ENCODE measurements at regions not wholly inside any gene's neighbourhood (a gene's known extent, or its start where the extent isn't known, plus 50 kb on each side); places are given as distances from the start of the nearest gene placed in this dataset.

GRCh38 chr5:144710637-144711036 is 540.0 kb downstream of the KCTD16 start:
- H3K9ac ChIP-seq (ENCODE audit: low read length in 5 of 5) = no peak overlapping the region
- H3K27me3 ChIP-seq (ENCODE audit: control insufficient read depth in 5 of 5, insufficient read depth in 4 of 5, low read length in 5 of 5) = no peaks in the 10 kb centered on the region
- no peaks in the 10 kb centered on the region for H3K4me1 ChIP-seq (ENCODE audit: control insufficient read depth in 5 of 5, insufficient read depth in 5 of 5, low read length in 5 of 5)
- H3K4me3 ChIP-seq (ENCODE audit: low read depth in 1 of 5, low read length in 5 of 5) = no peak overlapping the region
- H3K36me3 ChIP-seq (ENCODE audit: control insufficient read depth in 5 of 5, insufficient read depth in 5 of 5, low read length in 5 of 5) = no peaks in the 10 kb centered on the region
- no peak overlapping the region for H3K27ac ChIP-seq (ENCODE audit: low read depth, low read length)
- H3K9me3 ChIP-seq (ENCODE audit: control insufficient read depth in 5 of 5, low read length in 5 of 5) = no peaks in the 10 kb centered on the region

- Histone ChIP-seq H3K9ac (ENCODE audit: low read length in 5 of 5) (no peak overlapping the region), H3K27ac (ENCODE audit: low read depth, low read length) (no peak overlapping the region), H3K4me1 (ENCODE audit: control insufficient read depth in 5 of 5, insufficient read depth in 5 of 5, low read length in 5 of 5) (no peaks in the 10 kb centered on the region), H3K36me3 (ENCODE audit: control insufficient read depth in 5 of 5, insufficient read depth in 5 of 5, low read length in 5 of 5) (no peaks in the 10 kb centered on the region), H3K4me3 (ENCODE audit: low read depth in 1 of 5, low read length in 5 of 5) (no peak overlapping the region), H3K9me3 (ENCODE audit: control insufficient read depth in 5 of 5, low read length in 5 of 5) (no peaks in the 10 kb centered on the region), H3K27me3 (ENCODE audit: control insufficient read depth in 5 of 5, insufficient read depth in 4 of 5, low read length in 5 of 5) (no peaks in the 10 kb centered on the region)
These were observed 533.1 kb downstream of the KCTD16 start for GRCh38 chr5:144703776-144704175.

GRCh38 chr5:144698484-144698883 is 527.8 kb downstream of the KCTD16 start:
- Histone ChIP-seq H3K9me3 (ENCODE audit: control insufficient read depth in 5 of 5, low read length in 5 of 5) (no peaks in the 10 kb centered on the region), H3K36me3 (ENCODE audit: control insufficient read depth in 5 of 5, insufficient read depth in 5 of 5, low read length in 5 of 5) (no peaks in the 10 kb centered on the region), H3K27me3 (ENCODE audit: control insufficient read depth in 5 of 5, insufficient read depth in 4 of 5, low read length in 5 of 5) (no peaks in the 10 kb centered on the region), H3K27ac (ENCODE audit: low read depth, low read length) (no peak overlapping the region), H3K9ac (ENCODE audit: low read length in 5 of 5) (no peak overlapping the region), H3K4me1 (ENCODE audit: control insufficient read depth in 5 of 5, insufficient read depth in 5 of 5, low read length in 5 of 5) (no peaks in the 10 kb centered on the region), H3K4me3 (ENCODE audit: low read depth in 1 of 5, low read length in 5 of 5) (no peak overlapping the region)

GRCh38 chr5:144697847-144698262 is 527.2 kb downstream of the KCTD16 start:
- no peak overlapping the region for H3K9ac ChIP-seq (ENCODE audit: low read length in 5 of 5)
- no peaks in the 10 kb centered on the region for H3K36me3 ChIP-seq (ENCODE audit: control insufficient read depth in 5 of 5, insufficient read depth in 5 of 5, low read length in 5 of 5)
- H3K9me3 ChIP-seq (ENCODE audit: control insufficient read depth in 5 of 5, low read length in 5 of 5) = no peaks in the 10 kb centered on the region
- no peak overlapping the region for H3K4me3 ChIP-seq (ENCODE audit: low read depth in 1 of 5, low read length in 5 of 5)
- no peaks in the 10 kb centered on the region for H3K4me1 ChIP-seq (ENCODE audit: control insufficient read depth in 5 of 5, insufficient read depth in 5 of 5, low read length in 5 of 5)
- no peak overlapping the region for H3K27ac ChIP-seq (ENCODE audit: low read depth, low read length)
- no peaks in the 10 kb centered on the region for H3K27me3 ChIP-seq (ENCODE audit: control insufficient read depth in 5 of 5, insufficient read depth in 4 of 5, low read length in 5 of 5)

GRCh38 chr5:144691936-144692335 is 521.3 kb downstream of the KCTD16 start:
- no peak overlapping the region for H3K4me3 ChIP-seq (ENCODE audit: low read depth in 1 of 5, low read length in 5 of 5)
- no peak overlapping the region for H3K27ac ChIP-seq (ENCODE audit: low read depth, low read length)
- H3K36me3 ChIP-seq (ENCODE audit: control insufficient read depth in 5 of 5, insufficient read depth in 5 of 5, low read length in 5 of 5) = no peaks in the 10 kb centered on the region
- H3K9ac ChIP-seq (ENCODE audit: low read length in 5 of 5) = no peak overlapping the region
- no peaks in the 10 kb centered on the region for H3K9me3 ChIP-seq (ENCODE audit: control insufficient read depth in 5 of 5, low read length in 5 of 5)
- no peaks in the 10 kb centered on the region for H3K4me1 ChIP-seq (ENCODE audit: control insufficient read depth in 5 of 5, insufficient read depth in 5 of 5, low read length in 5 of 5)
- H3K27me3 ChIP-seq (ENCODE audit: control insufficient read depth in 5 of 5, insufficient read depth in 4 of 5, low read length in 5 of 5) = no peaks in the 10 kb centered on the region

- Histone ChIP-seq H3K4me1 (ENCODE audit: control insufficient read depth in 5 of 5, insufficient read depth in 5 of 5, low read length in 5 of 5) (peaks cover 0 to 2% (median 0%) of the 10 kb centered on the region in 5 donors), H3K9ac (ENCODE audit: low read length in 5 of 5) (no peak overlapping the region), H3K4me3 (ENCODE audit: low read depth in 1 of 5, low read length in 5 of 5) (no peak overlapping the region), H3K9me3 (ENCODE audit: control insufficient read depth in 5 of 5, low read length in 5 of 5) (peaks cover 0 to 6% (median 0%) of the 10 kb centered on the region in 5 donors), H3K27me3 (ENCODE audit: control insufficient read depth in 5 of 5, insufficient read depth in 4 of 5, low read length in 5 of 5) (no peaks in the 10 kb centered on the region), H3K27ac (ENCODE audit: low read depth, low read length) (no peak overlapping the region), H3K36me3 (ENCODE audit: control insufficient read depth in 5 of 5, insufficient read depth in 5 of 5, low read length in 5 of 5) (no peaks in the 10 kb centered on the region)
These were observed 514.2 kb downstream of the KCTD16 start for GRCh38 chr5:144684899-144685298.

GRCh38 chr5:144680711-144681110 is 510.0 kb downstream of the KCTD16 start:
- Histone ChIP-seq H3K9ac (ENCODE audit: low read length in 5 of 5) (no peak overlapping the region), H3K36me3 (ENCODE audit: control insufficient read depth in 5 of 5, insufficient read depth in 5 of 5, low read length in 5 of 5) (no peaks in the 10 kb centered on the region), H3K27me3 (ENCODE audit: control insufficient read depth in 5 of 5, insufficient read depth in 4 of 5, low read length in 5 of 5) (no peaks in the 10 kb centered on the region), H3K27ac (ENCODE audit: low read depth, low read length) (no peak overlapping the region), H3K4me3 (ENCODE audit: low read depth in 1 of 5, low read length in 5 of 5) (no peak overlapping the region), H3K4me1 (ENCODE audit: control insufficient read depth in 5 of 5, insufficient read depth in 5 of 5, low read length in 5 of 5) (peaks cover 0 to 2% (median 0%) of the 10 kb centered on the region in 5 donors), H3K9me3 (ENCODE audit: control insufficient read depth in 5 of 5, low read length in 5 of 5) (peaks cover 0 to 6% (median 0%) of the 10 kb centered on the region in 5 donors)

- H3K4me1 ChIP-seq (ENCODE audit: control insufficient read depth in 5 of 5, insufficient read depth in 5 of 5, low read length in 5 of 5) = peaks cover 0 to 10% (median 6%) of the 10 kb centered on the region in 5 donors
- no peak overlapping the region for H3K27ac ChIP-seq (ENCODE audit: low read depth, low read length)
- H3K9me3 ChIP-seq (ENCODE audit: control insufficient read depth in 5 of 5, low read length in 5 of 5) = no peaks in the 10 kb centered on the region
- H3K36me3 ChIP-seq (ENCODE audit: control insufficient read depth in 5 of 5, insufficient read depth in 5 of 5, low read length in 5 of 5) = no peaks in the 10 kb centered on the region
- H3K27me3 ChIP-seq (ENCODE audit: control insufficient read depth in 5 of 5, insufficient read depth in 4 of 5, low read length in 5 of 5) = no peaks in the 10 kb centered on the region
- no peak overlapping the region for H3K4me3 ChIP-seq (ENCODE audit: low read depth in 1 of 5, low read length in 5 of 5)
- H3K9ac ChIP-seq (ENCODE audit: low read length in 5 of 5) = no peak overlapping the region
These were observed 500.4 kb downstream of the KCTD16 start for GRCh38 chr5:144671066-144671465.

- Histone ChIP-seq H3K4me1 (ENCODE audit: control insufficient read depth in 5 of 5, insufficient read depth in 5 of 5, low read length in 5 of 5) (no peaks in the 10 kb centered on the region), H3K27me3 (ENCODE audit: control insufficient read depth in 5 of 5, insufficient read depth in 4 of 5, low read length in 5 of 5) (no peaks in the 10 kb centered on the region), H3K27ac (ENCODE audit: low read depth, low read length) (no peak overlapping the region), H3K4me3 (ENCODE audit: low read depth in 1 of 5, low read length in 5 of 5) (no peak overlapping the region), H3K36me3 (ENCODE audit: control insufficient read depth in 5 of 5, insufficient read depth in 5 of 5, low read length in 5 of 5) (no peaks in the 10 kb centered on the region), H3K9me3 (ENCODE audit: control insufficient read depth in 5 of 5, low read length in 5 of 5) (no peaks in the 10 kb centered on the region), H3K9ac (ENCODE audit: low read length in 5 of 5) (no peak overlapping the region)
These were observed 489.1 kb downstream of the KCTD16 start for GRCh38 chr5:144659634-144660227.

GRCh38 chr5:144644317-144644716 is 473.6 kb downstream of the KCTD16 start:
- Histone ChIP-seq H3K9ac (ENCODE audit: low read length in 5 of 5) (no peak overlapping the region), H3K4me1 (ENCODE audit: control insufficient read depth in 5 of 5, insufficient read depth in 5 of 5, low read length in 5 of 5) (no peaks in the 10 kb centered on the region), H3K27ac (ENCODE audit: low read depth, low read length) (no peak overlapping the region), H3K9me3 (ENCODE audit: control insufficient read depth in 5 of 5, low read length in 5 of 5) (no peaks in the 10 kb centered on the region), H3K36me3 (ENCODE audit: control insufficient read depth in 5 of 5, insufficient read depth in 5 of 5, low read length in 5 of 5) (no peaks in the 10 kb centered on the region), H3K27me3 (ENCODE audit: control insufficient read depth in 5 of 5, insufficient read depth in 4 of 5, low read length in 5 of 5) (no peaks in the 10 kb centered on the region), H3K4me3 (ENCODE audit: low read depth in 1 of 5, low read length in 5 of 5) (no peak overlapping the region)
